Cerebellar cortex (tissue), 1 donor: ENCODE measurements at regions not wholly inside any gene's neighbourhood (a gene's known extent, or its start where the extent isn't known, plus 50 kb on each side); places are given as distances from the start of the nearest gene placed in this dataset.

Experiments
- DNase-seq: peaks from one replicate; pipeline ENCODE4 v3.0.0-alpha.2; 2015; ENCODE audit warnings: low spot score

DNA sequence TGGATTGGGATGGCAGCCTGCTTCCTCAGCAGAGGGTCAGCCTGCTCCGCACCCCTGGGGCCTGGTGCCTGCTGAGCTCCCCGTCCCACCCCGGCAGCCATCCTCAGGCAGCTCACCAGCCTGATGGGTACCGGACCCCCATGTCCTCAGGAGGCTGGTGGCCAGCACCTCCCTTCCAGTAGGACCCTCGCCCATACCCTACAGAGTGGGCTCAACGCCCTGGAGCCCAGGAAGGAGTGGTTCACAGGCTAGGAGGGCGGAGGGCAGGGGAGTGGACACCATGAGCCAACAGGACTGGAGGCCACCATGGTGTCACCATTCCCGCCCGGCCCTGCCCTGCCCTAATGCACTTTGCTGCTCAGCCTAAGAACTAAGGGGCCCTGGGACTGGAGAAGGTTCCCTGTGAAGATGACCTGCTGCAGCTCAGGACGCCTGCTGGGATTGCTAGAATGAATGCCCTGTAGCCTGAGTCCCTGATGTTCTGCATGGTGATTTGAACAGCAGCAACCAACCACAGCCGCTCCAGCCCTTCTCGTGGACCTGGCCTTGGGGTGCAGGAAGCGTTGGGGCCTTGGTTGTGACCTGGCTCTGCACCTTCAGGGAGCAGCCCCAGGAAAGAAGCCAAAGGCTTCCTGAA, 1080.8 kb downstream of the BRD1 start:
- DNase-seq: no peak

GRCh38 chr22:48745842-48746788, 1081.6 kb downstream of the BRD1 start:
- DNase-seq: no peak

- no peak for DNase-seq
Measured at GRCh38 chr22:48744967-48745841, 1082.5 kb downstream of the BRD1 start.

- DNase-seq: no peak
Measured at GRCh38 chr22:48744283-48744641, 1083.4 kb downstream of the BRD1 start.

GRCh38 chr22:48743601-48744282, 1083.9 kb downstream of the BRD1 start:
- no peak for DNase-seq

GRCh38 chr22:48742556-48743343, 1084.9 kb downstream of the BRD1 start:
- no peak for DNase-seq

DNA sequence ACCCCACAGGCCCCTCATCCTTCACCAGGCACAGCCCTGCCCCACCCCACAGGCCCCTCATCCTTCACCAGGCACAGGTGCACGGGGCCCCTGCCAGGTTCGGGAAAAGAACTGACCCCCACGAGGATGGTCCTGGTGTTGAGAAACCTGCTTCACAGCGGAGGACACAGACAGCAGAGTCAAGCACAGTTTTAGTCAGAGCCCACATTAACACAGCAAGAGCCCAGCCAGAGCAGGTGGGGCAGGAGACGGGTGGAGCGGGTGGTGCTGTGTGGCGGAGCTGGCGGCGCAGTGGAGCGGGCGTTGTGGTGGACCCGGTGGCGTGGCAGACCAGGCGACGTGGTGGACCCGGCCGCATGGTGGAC, 1085.5 kb downstream of the BRD1 start:
- no peak for DNase-seq

- no peak for DNase-seq
Measured at GRCh38 chr22:48741540-48741939, 1086.1 kb downstream of the BRD1 start.

DNA sequence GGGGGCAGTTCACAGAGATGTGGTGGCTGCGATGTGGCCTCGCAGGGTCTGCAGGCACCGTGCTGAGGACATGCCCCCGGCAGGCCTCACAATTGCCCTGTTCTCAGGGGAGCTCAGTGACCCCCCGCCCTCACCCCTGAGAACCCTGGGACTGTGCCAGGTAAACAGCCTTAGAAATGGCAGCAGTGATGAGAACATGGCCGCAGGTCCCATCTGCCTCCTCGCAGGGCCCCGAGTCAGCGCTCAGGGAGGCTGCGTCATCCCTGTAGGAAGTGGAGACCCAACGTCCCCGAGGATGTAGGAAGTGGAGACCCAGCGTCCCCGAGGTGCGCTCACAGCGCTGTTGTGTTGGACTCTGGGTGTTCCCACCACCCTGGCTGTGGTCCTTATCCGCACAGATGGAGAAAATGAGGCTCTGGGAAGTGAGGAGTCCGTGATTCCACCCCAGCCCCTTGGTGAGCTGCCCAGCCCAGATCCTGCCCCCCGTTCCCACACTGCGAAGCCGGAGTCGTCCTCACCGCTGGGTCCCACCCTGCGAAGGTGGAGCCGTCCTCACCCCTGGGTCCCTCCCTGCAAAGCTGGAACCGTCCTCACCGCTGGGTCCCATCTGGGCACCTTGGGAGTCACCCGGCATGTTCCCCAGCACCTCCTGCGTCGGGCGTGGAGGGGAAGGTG, 1086.8 kb downstream of the BRD1 start:
- DNase-seq: no peak

GRCh38 chr22:48740086-48740730, 1087.5 kb downstream of the BRD1 start:
- DNase-seq: peak; percentile 63

GRCh38 chr22:48739348-48740085, 1088.2 kb downstream of the BRD1 start:
- no peak for DNase-seq

DNA sequence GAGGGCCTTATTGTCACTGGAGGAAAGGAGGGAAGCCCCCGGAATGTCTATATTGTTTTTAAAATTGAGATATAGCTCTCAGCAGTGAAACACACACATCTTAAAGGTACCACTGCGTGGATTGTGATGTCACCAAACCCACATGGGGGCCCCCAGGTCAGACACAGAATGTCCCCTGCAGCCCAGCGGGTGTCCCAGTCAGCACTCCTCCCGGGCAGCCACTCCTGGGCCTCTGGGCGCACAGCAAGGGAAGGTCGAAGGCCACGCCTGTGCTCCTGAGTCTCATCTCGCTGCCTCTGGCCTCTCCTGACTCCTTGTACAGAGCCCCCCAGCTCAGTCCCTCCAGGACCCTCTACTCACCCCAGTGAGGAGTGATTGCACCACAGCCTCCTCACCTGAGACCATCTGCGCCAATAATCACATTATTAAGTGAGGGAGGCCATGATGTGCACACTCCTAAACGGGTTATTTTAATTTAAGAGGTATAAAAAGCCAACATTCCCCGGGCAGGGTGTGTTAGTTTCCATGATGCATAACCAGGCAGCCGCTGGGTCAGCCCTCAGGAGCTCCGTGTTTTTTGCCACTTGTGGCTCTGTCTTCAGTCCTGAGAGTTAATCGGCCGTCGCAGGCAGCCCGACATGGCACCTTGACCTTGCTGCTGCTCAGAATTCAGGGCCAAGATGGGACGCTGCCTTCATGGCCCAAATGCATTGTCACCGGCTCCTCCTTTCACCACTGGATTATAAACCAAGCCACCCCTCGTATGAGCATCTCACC, 1089.3 kb downstream of the BRD1 start:
- no peak for DNase-seq

DNA sequence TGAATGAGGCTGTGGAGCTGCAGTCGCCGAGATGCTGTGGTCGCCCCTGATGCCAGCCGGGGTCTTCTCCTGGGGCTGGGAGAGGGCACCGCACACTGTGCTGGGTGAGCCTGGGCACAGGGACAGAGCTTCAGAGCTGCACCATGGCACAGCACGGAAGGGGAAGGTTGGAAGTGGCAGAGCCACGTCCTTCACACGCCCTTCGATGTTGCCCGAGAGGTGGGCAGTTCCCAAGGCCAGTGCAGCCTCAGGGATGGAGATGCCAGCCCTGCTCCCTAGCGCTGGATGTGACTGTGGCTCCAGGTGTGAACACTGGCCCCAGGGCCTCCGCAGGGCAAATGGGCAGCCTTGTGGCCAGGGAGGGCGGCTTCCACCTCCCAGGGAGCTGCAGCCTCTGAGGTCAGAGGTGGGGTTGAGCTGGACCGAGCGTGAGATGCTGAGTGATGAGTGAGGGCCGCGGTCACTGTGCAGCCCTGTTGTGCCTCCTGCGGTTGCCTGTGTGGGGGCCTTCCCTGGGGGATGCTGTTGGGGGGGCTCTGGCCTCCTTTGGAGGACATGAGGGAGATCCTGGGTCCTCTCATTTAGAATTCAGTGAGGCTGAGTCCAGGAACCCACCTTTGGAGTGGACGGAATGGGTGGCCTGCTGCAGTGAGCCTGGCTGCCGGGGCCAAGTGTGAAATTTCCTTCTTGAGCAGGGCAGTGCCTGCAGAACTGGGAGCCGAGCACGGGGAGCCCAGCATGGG, 1090.0 kb downstream of the BRD1 start:
- DNase-seq: no peak

- DNase-seq: no peak
Measured at GRCh38 chr22:48736593-48737460, 1090.8 kb downstream of the BRD1 start.

DNA sequence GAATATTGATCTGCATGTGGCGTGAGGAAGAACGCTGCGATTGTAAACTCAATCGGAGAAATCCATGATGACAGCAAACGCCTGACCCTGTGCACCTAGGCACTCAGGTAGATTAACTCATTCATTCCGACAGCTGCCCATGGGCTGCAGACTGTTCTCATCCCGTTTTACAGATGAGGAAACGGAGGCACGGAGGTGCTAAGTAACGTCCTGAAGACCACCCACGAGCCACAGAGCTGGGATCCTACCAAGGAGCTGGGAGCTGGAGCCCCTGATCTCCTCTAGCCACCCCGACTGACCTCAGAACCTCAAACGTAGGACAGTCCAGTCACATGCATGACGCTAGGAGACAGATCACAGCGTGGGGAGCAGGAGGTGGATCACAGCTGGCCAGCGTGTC, 1092.7 kb downstream of the BRD1 start:
- DNase-seq: no peak

GRCh38 chr22:48734359-48734758, 1093.3 kb downstream of the BRD1 start:
- no peak for DNase-seq
